Uterus (tissue), 3 donors: ENCODE measurements at regions not wholly inside any gene's neighbourhood (a gene's known extent, or its start where the extent isn't known, plus 50 kb on each side); places are given as distances from the start of the nearest gene placed in this dataset.

ENCODE experiments used
- DNase-seq, 2 donors: peaks; one replicate each; pipeline ENCODE4 v3.0.0-alpha.2; 2019 to 2020
- H3K27ac ChIP-seq, 2 donors: fragments of 200-600 bp; sonication (generic); 1 replicate in 1 of 2; 2 replicates in 1 of 2; pipeline ENCODE4 v1.5.1; 2016 to 2018
- H3K27me3 ChIP-seq, 2 donors: fragments of 200-600 bp; sonication (generic); one replicate each; pipeline ENCODE4 v1.5.1; 2018 to 2019; ENCODE audit warnings: control low read depth in 1 of 2
- H3K36me3 ChIP-seq, 2 donors: fragments of 200-600 bp; sonication (generic); one replicate each; pipeline ENCODE4 v1.5.1; 2019; ENCODE audit warnings: control low read depth in 1 of 2
- H3K4me1 ChIP-seq, 2 donors: fragments of 200-600 bp; sonication (generic); one replicate each; pipeline ENCODE4 v1.5.1; 2018 to 2019; ENCODE audit warnings: control low read depth in 1 of 2
- H3K4me3 ChIP-seq, 2 donors: fragments of 200-600 bp; sonication (generic); 1 replicate in 1 of 2; 2 replicates in 1 of 2; pipeline ENCODE4 v1.5.1; 2018 to 2019; ENCODE audit warnings: mild to moderate bottlenecking in 1 of 2
- H3K9me3 ChIP-seq, 2 donors: fragments of 200-600 bp; sonication (generic); one replicate each; pipeline ENCODE4 v1.5.1; 2019; ENCODE audit warnings: control low read depth in 1 of 2
- CTCF ChIP-seq, 4 experiments: fragments of 200-600 bp in 2 of 4; fragments of 450-650 bp in 2 of 4; sonication (generic) in 2 of 4; IDR thresholded peaks; one replicate each; pipeline ENCODE4 v1.5.1; 2016 to 2019; ENCODE audit warnings: antibody characterized with exemption in 4 of 4, mild to moderate bottlenecking in 2 of 4, moderate library complexity in 1 of 4
- POLR2A ChIP-seq, 2 donors: fragments of 450-650 bp; IDR thresholded peaks; one replicate each; pipeline ENCODE4 v1.6.1; 2016; ENCODE audit warnings: antibody characterized with exemption in 2 of 2, mild to moderate bottlenecking in 1 of 2, moderate library complexity in 1 of 2
- intact Hi-C: fragments of 100-400 bp; cut with DNase I; formaldehyde crosslinking; loops from one replicate; pipeline ENCODE4 v1.15.1; 2023; ENCODE audit warnings: low total_unique reads
- donor health status: DM: yes; HTN: yes; CAD: no.

- Histone ChIP-seq H3K36me3 (no peaks in the 10 kb centered on the region), H3K9me3 (no peaks in the 10 kb centered on the region), H3K27me3 (no peaks in the 10 kb centered on the region), H3K4me3 (no peak overlapping the region), H3K4me1 (no peaks in the 10 kb centered on the region), H3K27ac (no peak overlapping the region)
- no peak for DNase-seq
- intact Hi-C loops: no loop called here
- TF ChIP-seq POLR2A (IDR thresholded peaks at IDR 0.05) (no peak), CTCF (IDR thresholded peaks at IDR 0.05) (no peak)
Observed at GRCh38 chr13:94859811-94860210, 147.5 kb upstream of the SOX21 start.

- no peaks in the 10 kb centered on the region for H3K4me1 ChIP-seq
- TF ChIP-seq CTCF (IDR thresholded peaks at IDR 0.05) (no peak), POLR2A (IDR thresholded peaks at IDR 0.05) (no peak)
- no peak overlapping the region for H3K4me3 ChIP-seq
- peak; percentile 36 to 53 for DNase-seq
- intact Hi-C loops: no loop called here
- no peaks in the 10 kb centered on the region for H3K27me3 ChIP-seq
- H3K36me3 ChIP-seq: no peaks in the 10 kb centered on the region
- no peaks in the 10 kb centered on the region for H3K9me3 ChIP-seq
- H3K27ac ChIP-seq: no peak overlapping the region
Observed at GRCh38 chr13:94859278-94859691, 146.9 kb upstream of the SOX21 start.

- H3K4me1 ChIP-seq: no peaks in the 10 kb centered on the region
- H3K36me3 ChIP-seq: no peaks in the 10 kb centered on the region
- H3K27ac ChIP-seq: no peak overlapping the region
- TF ChIP-seq CTCF (IDR thresholded peaks at IDR 0.05) (no peak), POLR2A (IDR thresholded peaks at IDR 0.05) (no peak)
- H3K9me3 ChIP-seq: no peaks in the 10 kb centered on the region
- H3K27me3 ChIP-seq: no peaks in the 10 kb centered on the region
- H3K4me3 ChIP-seq: no peak overlapping the region
- no peak for DNase-seq
- intact Hi-C loops: no loop called here
Observed at GRCh38 chr13:94858856-94859255, 146.5 kb upstream of the SOX21 start.

GRCh38 chr13:94854688-94855087 is 142.3 kb upstream of the SOX21 start:
- H3K4me3 ChIP-seq: no peak overlapping the region
- H3K4me1 ChIP-seq: no peaks in the 10 kb centered on the region
- DNase-seq: no peak
- intact Hi-C loops: no loop called here
- H3K36me3 ChIP-seq: no peaks in the 10 kb centered on the region
- no peaks in the 10 kb centered on the region for H3K9me3 ChIP-seq
- no peak for TF ChIP-seq POLR2A (IDR thresholded peaks at IDR 0.05)
- no peak for TF ChIP-seq CTCF (IDR thresholded peaks at IDR 0.05)
- H3K27me3 ChIP-seq: no peaks in the 10 kb centered on the region
- no peak overlapping the region for H3K27ac ChIP-seq

GRCh38 chr13:94851576-94851975 is 139.2 kb upstream of the SOX21 start:
- H3K36me3 ChIP-seq: no peaks in the 10 kb centered on the region
- H3K4me3 ChIP-seq: no peak overlapping the region
- no peak for DNase-seq
- H3K4me1 ChIP-seq: no peaks in the 10 kb centered on the region
- intact Hi-C loops: no loop called here
- no peaks in the 10 kb centered on the region for H3K27me3 ChIP-seq
- no peaks in the 10 kb centered on the region for H3K9me3 ChIP-seq
- TF ChIP-seq POLR2A (IDR thresholded peaks at IDR 0.05) (no peak), CTCF (IDR thresholded peaks at IDR 0.05) (no peak)
- no peak overlapping the region for H3K27ac ChIP-seq
